ENCODE measurements at regions not wholly inside any gene's neighbourhood (a gene's known extent, or its start where the extent isn't known, plus 50 kb on each side); places are given as distances from the start of the nearest gene placed in this dataset.
"Not testable (repeated sequence)": the region's sequence is repeated elsewhere in the genome, so short reads cannot be mapped to it uniquely, and the experiment has no call there.

DNA sequence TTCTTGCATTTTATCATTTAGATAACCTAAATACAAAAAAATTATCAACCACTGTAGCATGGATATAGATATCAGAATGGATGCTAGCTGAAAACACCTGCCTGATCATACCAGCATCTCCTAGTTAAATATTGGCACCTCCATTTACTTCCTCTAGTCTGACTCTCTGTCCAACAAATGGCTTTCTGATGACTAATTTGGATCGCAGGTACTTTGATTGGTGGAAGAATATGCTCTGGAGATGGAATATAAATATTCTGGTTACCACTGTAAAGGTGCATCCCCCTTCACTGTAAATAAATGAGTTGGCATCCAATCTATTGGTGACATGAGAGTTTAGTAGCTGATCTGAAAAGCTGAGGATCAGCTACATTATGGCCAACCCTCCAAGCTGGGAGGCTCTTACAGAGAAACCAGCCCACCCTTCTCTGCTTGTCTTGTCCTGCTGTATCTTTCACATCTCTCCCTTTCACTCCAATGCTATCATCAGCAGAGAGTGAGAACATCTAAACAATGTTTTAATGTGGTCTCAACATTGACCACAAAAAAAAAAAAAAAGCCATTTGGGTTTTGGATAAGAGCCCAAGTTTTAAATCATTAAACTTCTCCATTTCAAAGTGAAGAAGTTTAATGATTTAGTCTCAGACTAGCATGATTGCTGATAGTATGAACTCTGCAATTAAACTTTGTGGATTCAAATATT, 90.5 kb downstream of the PMAIP1 start:
- intact Hi-C loops (cut with micrococcal nuclease): loop anchor here (10.0 kb wide), 1 partner anchor 555 kb away; no protein-coding TSS in a partner anchor
- DNase-seq (no peak), ATAC-seq (no peak)

DNA sequence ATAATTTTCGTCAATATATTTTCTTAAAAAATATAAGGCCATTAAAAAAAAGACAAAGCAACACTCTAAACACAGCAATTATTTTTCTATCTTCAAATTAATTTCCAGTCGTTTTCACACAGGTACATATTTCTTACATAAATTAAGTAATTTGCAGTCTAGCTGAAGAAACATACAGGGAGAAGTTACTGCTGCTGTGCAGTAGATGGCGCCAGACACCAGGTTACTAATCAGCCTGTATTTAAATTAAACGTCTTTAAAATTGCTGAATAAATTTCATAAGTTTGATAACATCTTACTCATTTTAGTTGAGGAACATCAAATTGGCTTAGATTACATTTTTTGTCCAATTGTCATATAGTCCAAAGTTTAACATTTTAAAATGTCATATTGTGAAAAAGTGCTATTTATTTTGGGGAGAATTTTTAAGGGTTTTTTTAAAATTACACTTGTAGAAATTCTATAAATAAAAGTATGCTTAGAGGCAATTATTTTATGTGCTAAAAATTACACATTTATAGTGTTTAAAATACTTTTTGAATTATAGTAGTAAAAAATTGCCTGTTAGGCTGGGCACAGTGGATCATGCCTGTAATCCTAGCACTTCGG, 88.4 kb downstream of the PMAIP1 start:
- intact Hi-C loops (cut with micrococcal nuclease): no loop called here
- no peak for ATAC-seq

DNA sequence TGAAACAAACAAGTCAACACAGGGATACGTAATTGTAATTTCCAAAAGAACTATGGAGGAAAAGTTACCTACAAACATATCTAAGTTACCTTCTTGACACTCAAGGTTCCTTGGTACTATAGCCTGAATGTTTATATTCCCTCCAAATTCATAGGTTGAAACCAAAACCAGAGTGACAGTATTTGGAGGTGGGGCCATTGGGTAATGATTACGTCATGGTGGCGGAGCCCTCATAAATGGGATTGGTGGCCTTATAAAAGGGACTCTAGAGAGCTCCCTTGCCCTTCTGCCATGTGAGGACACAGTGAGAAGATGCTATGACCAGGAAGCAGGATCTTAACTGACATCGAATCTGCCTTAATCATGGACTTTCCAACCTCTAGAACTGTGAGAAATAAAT, 87.3 kb downstream of the PMAIP1 start:
- no peak for ATAC-seq
- intact Hi-C loops (cut with micrococcal nuclease): no loop called here
- no peak for DNase-seq

More for the DNA sequence above, 88.4 kb downstream of the PMAIP1 start:
- DNase-seq: no peak

- no peak for DNase-seq
- intact Hi-C loops (cut with micrococcal nuclease): no loop called here
- ATAC-seq: no peak
These were observed 86.3 kb downstream of the PMAIP1 start for GRCh38 chr18:59986139-59986538.

GRCh38 chr18:59985289-59985688, 85.5 kb downstream of the PMAIP1 start:
- intact Hi-C loops (cut with micrococcal nuclease): no loop called here
- ATAC-seq (no peak), DNase-seq (no peak)

DNA sequence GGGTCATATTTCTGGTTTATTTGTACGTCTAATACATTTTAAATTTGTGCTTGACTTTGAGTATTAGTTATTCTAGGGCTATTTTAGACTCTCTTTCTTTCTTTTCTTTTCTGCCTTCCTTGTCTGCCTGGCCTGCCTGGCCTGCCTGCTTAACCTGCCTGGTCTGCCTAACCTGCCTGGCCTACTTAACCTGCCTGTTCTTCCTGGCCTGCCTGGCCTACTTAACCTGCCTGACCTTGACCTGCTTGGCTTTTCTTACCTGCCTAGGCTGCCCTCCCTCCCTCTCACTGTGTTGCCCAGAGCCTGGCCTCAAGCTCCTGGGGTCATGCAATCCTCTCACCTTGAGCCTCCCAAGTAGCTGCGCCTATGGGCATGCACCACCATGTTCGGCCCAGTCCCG, 83.7 kb downstream of the PMAIP1 start:
- no peak for DNase-seq
- intact Hi-C loops (cut with micrococcal nuclease): no loop called here
- ATAC-seq: no peak

DNA sequence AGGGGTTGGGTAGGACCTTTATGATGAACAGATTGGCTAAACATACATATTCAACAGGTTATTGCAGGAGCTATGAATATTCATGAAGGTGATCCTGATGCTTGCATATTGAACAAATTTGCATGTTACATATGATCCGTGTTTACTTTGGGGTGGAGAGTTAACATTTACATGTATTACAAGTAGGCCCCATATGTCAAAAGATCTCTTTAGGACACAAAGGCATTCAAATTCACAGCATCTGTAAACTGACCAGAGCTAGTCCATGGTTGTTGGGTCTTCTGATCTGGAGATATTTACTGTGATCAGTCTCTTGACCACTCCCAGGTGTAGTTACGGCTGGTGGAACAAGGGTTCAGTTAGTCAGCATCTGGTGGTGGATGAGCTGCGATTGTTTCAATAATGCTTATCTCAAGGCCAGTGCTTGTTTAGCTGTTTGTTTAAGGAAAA, 80.4 kb downstream of the PMAIP1 start:
- ATAC-seq (no peak), DNase-seq (no peak)
- intact Hi-C loops (cut with micrococcal nuclease): no loop called here

GRCh38 chr18:59971871-59972428, 72.2 kb downstream of the PMAIP1 start:
- intact Hi-C loops (cut with micrococcal nuclease): no loop called here

GRCh38 chr18:59971144-59971543, 71.3 kb downstream of the PMAIP1 start:
- intact Hi-C loops (cut with micrococcal nuclease); DNase-seq; ATAC-seq: not testable (repeated sequence)

More at GRCh38 chr18:59971871-59972428, 72.2 kb downstream of the PMAIP1 start:
- no peak for DNase-seq
- no peak for ATAC-seq

DNA sequence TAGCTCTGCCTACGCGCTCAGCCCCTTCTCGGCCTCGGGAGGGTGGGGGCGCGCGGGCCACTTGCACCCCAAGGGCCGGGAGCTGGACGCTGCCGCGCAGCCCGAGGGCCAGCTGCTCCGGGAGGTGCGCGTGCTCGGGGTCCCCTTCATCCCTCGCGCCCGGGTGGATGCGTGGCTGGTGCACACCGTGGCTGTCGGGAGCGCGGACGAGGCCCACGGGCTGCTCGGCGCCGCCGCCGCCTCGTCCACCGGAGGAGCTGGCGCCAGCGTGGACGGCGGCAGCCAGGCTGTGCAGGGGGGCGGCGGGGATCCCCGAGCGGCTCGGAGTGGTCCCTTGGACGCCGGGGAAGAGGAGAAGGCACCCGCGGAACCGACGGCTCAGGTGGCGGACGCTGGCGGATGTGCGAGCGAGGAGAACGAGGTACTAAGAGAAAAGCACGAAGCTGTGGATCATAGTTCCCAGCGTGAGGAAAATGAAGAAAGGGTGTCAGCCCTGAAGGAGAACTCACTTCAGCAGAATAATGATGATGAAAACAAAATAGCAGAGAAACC, 69.8 kb downstream of the PMAIP1 start:
- intact Hi-C loops (cut with micrococcal nuclease); DNase-seq; ATAC-seq: not testable (repeated sequence)

DNA sequence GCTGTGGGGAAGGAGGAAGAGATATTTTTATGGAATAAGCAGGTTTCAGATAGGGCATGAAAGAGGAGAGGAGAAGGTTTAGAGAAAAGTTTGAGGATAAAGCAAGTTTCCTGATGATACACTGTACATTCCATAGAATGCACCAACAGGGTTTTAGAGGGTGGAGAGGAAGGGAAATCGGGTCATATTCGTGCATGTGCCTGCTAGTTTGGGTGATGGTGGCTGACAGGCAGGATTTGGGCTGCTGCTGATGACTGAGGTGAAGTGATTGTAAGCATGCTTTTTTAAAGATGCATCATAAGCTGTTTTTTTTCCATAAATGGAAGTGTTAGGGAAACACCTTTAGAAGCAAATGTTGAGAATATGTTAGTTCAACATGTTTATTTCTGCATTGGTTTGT, 68.8 kb downstream of the PMAIP1 start:
- ATAC-seq (no peak), DNase-seq (no peak)
- intact Hi-C loops (cut with micrococcal nuclease): no loop called here

GRCh38 chr18:59967878-59968277, 68.1 kb downstream of the PMAIP1 start:
- intact Hi-C loops (cut with micrococcal nuclease): no loop called here
- no peak for ATAC-seq
- no peak for DNase-seq

DNA sequence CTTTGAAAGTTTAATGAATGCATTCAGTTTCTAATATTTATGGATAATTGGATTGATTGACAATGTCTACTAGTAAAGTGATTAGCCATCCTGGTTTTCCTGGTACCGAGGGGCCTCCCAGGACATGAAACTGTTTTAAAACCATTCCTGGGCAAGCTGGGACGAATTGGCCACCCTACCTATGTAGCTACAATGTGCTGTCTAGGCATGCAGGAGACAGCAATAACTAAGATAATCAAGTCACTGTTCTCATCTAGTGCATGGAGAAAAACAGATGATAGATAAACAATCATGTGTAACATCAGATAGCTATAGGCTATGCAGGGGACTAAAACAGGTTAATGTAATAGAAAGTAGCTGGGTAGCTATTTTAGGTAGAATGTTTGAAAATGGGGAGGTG, 67.1 kb downstream of the PMAIP1 start:
- ATAC-seq: no peak
- intact Hi-C loops (cut with micrococcal nuclease): no loop called here
- DNase-seq: no peak

GRCh38 chr18:59963229-59963628, 63.4 kb downstream of the PMAIP1 start:
- no peak for DNase-seq
- ATAC-seq: no peak
- intact Hi-C loops (cut with micrococcal nuclease): no loop called here

DNA sequence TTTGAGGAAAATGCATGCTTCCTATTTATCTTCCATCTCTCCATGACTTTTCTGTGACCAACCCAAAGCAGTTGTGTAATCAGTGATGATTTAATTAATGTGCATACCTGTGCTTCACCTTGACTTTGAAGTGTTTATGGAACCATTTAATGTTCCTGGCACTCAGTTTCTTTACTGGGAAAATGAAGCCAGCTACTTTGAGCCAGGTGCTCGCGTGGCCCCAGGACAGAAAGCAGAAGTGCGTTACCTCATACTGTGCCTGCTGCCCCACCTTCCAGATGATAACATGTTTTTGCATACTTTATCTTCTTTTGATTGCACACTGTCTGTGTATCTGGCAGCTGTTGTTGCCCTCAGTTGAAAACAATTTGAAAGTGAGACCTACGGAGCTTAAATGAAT, 61.3 kb downstream of the PMAIP1 start:
- ATAC-seq (no peak), DNase-seq (no peak)
- intact Hi-C loops (cut with micrococcal nuclease): no loop called here

- ATAC-seq (no peak), DNase-seq (no peak)
- intact Hi-C loops (cut with micrococcal nuclease): no loop called here
These were observed 60.5 kb downstream of the PMAIP1 start for GRCh38 chr18:59960272-59960671.

- ATAC-seq (no peak), DNase-seq (no peak)
- intact Hi-C loops (cut with micrococcal nuclease): no loop called here
These were observed 59.8 kb downstream of the PMAIP1 start for GRCh38 chr18:59959606-59960005.

GRCh38 chr18:59959073-59959472, 59.3 kb downstream of the PMAIP1 start:
- intact Hi-C loops (cut with micrococcal nuclease): no loop called here
- DNase-seq (no peak), ATAC-seq (no peak)

DNA sequence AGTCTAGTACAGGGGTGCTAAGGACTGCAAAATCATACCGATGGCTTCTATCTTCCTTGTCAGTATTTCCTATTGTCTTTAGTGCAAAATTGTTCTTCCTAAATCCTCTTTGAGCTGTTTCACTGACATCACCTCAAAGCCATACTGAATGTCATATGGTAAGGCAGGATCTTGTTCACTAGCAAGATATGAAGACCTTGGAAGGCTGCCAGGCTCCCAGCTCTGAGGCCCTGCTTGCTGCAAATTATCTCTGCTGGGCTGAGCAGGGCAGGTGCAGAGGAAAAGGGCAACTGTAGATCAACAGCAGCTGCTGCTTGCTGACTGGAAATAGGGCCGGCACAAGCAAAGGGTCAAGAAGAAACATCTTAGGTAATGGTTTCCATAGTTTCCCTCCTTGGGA, 58.2 kb downstream of the PMAIP1 start:
- DNase-seq (peak; percentile 67), ATAC-seq (peak; percentile 88)
- intact Hi-C loops (cut with micrococcal nuclease): no loop called here

GRCh38 chr18:59954755-59955156, 55.0 kb downstream of the PMAIP1 start:
- DNase-seq (no peak), ATAC-seq (no peak)
- intact Hi-C loops (cut with micrococcal nuclease): no loop called here

All from left ventricle myocardium superior (tissue), 1 donor.